ENCODE measurements at regions not wholly inside any gene's neighbourhood (a gene's known extent, or its start where the extent isn't known, plus 50 kb on each side); places are given as distances from the start of the nearest gene placed in this dataset.

GRCh38 chr10:22111705-22112104 is 106.1 kb downstream of the EBLN1 start:
- Mint-ChIP-seq H3K36me3 (ENCODE audit: insufficient read depth) (no peaks in the 10 kb centered on the region), H3K27me3 (no peaks in the 10 kb centered on the region), H3K4me3 (ENCODE audit: low read depth) (no peak overlapping the region), H3K9me3 (ENCODE audit: low read depth) (peaks cover 7% of the 10 kb centered on the region), H3K27ac (no peak overlapping the region), H3K4me1 (ENCODE audit: low read depth) (no peaks in the 10 kb centered on the region)
- no peak for DNase-seq (ENCODE audit: low spot score, unreplicated experiment)
- TF ChIP-seq, protein P1, sequence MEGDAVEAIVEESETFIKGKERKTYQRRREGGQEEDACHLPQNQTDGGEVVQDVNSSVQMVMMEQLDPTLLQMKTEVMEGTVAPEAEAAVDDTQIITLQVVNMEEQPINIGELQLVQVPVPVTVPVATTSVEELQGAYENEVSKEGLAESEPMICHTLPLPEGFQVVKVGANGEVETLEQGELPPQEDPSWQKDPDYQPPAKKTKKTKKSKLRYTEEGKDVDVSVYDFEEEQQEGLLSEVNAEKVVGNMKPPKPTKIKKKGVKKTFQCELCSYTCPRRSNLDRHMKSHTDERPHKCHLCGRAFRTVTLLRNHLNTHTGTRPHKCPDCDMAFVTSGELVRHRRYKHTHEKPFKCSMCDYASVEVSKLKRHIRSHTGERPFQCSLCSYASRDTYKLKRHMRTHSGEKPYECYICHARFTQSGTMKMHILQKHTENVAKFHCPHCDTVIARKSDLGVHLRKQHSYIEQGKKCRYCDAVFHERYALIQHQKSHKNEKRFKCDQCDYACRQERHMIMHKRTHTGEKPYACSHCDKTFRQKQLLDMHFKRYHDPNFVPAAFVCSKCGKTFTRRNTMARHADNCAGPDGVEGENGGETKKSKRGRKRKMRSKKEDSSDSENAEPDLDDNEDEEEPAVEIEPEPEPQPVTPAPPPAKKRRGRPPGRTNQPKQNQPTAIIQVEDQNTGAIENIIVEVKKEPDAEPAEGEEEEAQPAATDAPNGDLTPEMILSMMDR (IDR thresholded peaks at IDR 0.05; ENCODE audit: unreplicated experiment), result no peak

DNA sequence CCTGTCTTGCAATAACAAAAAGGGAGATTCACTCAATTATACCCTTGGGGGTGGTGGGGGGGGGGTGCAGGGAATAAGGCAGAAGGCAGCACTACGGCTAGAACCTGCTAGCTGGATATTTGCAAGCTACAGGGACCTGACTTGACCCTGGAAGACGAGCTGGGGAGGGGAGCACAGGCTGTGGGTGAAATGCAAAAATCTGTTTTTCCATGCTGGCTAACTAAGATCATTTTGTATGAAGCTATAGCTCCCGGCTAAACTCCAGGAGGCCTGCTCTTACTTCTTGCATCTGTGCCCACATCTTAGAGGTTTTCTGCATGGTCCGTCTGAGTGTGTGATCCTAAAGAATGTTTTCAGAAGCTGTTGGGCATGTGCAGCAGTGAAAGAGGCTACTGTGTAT is 106.6 kb downstream of the EBLN1 start:
- DNase-seq (ENCODE audit: low spot score, unreplicated experiment), result no peak
- Mint-ChIP-seq H3K4me1 (ENCODE audit: low read depth) (no peaks in the 10 kb centered on the region), H3K36me3 (ENCODE audit: insufficient read depth) (no peaks in the 10 kb centered on the region), H3K9me3 (ENCODE audit: low read depth) (peaks cover 7% of the 10 kb centered on the region), H3K27ac (no peak overlapping the region), H3K4me3 (ENCODE audit: low read depth) (no peak overlapping the region), H3K27me3 (no peaks in the 10 kb centered on the region)
- TF ChIP-seq, protein P1 (IDR thresholded peaks at IDR 0.05; ENCODE audit: unreplicated experiment), result no peak

DNA sequence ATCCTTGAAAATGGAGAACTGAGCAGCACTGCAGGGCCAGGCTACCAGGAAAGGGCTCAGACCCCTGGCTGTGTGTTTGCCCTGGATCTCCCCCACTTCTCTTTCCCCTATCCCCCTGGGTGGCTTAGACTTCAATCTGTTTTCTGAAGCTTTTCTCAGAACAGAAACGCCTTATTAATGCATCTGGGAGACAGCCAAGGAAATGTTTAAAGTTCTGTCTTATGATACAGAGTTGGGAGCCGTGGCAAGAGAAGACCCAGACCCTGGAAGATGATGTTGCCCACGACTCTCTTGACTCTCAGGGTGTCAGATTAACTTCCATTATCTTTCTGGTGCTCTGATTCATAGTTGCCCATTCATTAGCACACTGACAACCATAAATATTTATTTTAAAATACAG is 107.1 kb downstream of the EBLN1 start:
- H3K9me3 Mint-ChIP-seq (ENCODE audit: low read depth), result peaks cover 7% of the 10 kb centered on the region
- no peak overlapping the region for H3K27ac Mint-ChIP-seq
- H3K36me3 Mint-ChIP-seq (ENCODE audit: insufficient read depth), result no peaks in the 10 kb centered on the region
- no peak overlapping the region for H3K4me3 Mint-ChIP-seq (ENCODE audit: low read depth)
- no peaks in the 10 kb centered on the region for H3K4me1 Mint-ChIP-seq (ENCODE audit: low read depth)
- DNase-seq (ENCODE audit: low spot score, unreplicated experiment), result no peak
- H3K27me3 Mint-ChIP-seq, result no peaks in the 10 kb centered on the region
- TF ChIP-seq, protein P1 (IDR thresholded peaks at IDR 0.05; ENCODE audit: unreplicated experiment), result no peak

DNA sequence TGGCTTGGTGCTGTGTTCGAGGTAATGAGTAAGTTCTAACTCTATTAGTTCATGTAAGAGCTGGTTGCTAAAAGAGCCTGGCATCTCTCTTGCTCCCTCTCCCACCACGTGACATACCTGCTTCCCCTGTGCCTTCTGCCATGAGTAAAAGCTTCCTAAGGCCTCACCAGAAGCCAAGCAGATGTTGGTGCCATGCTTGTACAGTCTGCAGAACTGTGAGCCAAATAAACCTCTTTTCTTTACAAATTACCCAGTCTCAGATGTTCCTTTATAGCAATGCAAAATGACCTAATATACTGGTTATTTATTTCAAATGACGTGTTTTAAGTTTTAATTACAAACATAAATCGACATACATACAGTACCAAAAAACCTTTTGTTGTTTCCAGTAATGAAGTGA is 101.7 kb upstream of the DNAJC1 start:
- no peak for DNase-seq (ENCODE audit: low spot score, unreplicated experiment)
- Mint-ChIP-seq H3K27me3 (no peaks in the 10 kb centered on the region), H3K9me3 (ENCODE audit: low read depth) (no peaks in the 10 kb centered on the region), H3K4me3 (ENCODE audit: low read depth) (no peak overlapping the region), H3K36me3 (ENCODE audit: insufficient read depth) (no peaks in the 10 kb centered on the region), H3K27ac (no peak overlapping the region), H3K4me1 (ENCODE audit: low read depth) (no peaks in the 10 kb centered on the region)
- TF ChIP-seq, protein P1 (IDR thresholded peaks at IDR 0.05; ENCODE audit: unreplicated experiment), result no peak

GRCh38 chr10:22103701-22104470 is 100.4 kb upstream of the DNAJC1 start:
- DNase-seq (ENCODE audit: low spot score, unreplicated experiment), result no peak
- Mint-ChIP-seq H3K27me3 (no peaks in the 10 kb centered on the region), H3K4me1 (ENCODE audit: low read depth) (no peaks in the 10 kb centered on the region), H3K4me3 (ENCODE audit: low read depth) (no peak overlapping the region), H3K9me3 (ENCODE audit: low read depth) (no peaks in the 10 kb centered on the region), H3K27ac (no peak overlapping the region), H3K36me3 (ENCODE audit: insufficient read depth) (no peaks in the 10 kb centered on the region)
- TF ChIP-seq, protein P1 (IDR thresholded peaks at IDR 0.05; ENCODE audit: unreplicated experiment), result peak; percentile 43
